HUES6 (cell line): ENCODE measurements at regions not wholly inside any gene's neighbourhood (a gene's known extent, or its start where the extent isn't known, plus 50 kb on each side); places are given as distances from the start of the nearest gene placed in this dataset.

Experiments
- H3K27ac ChIP-seq: 2 replicates; pipeline ENCODE4 v1.7.0; 2013; ENCODE audit warnings: low read depth, mild to moderate bottlenecking, low read length, inconsistent platforms
- H3K27me3 ChIP-seq: 2 replicates; pipeline ENCODE4 v1.6.1; 2013; ENCODE audit warnings: low read length; ENCODE audit not compliant: control insufficient read depth, insufficient read depth
- H3K36me3 ChIP-seq: 2 replicates; pipeline ENCODE4 v1.6.1; 2013; ENCODE audit warnings: low read length; ENCODE audit not compliant: control insufficient read depth, insufficient read depth
- H3K4me1 ChIP-seq: 2 replicates; pipeline ENCODE4 v1.6.1; 2013; ENCODE audit warnings: low read length; ENCODE audit not compliant: control insufficient read depth, insufficient read depth
- H3K4me3 ChIP-seq: 2 replicates; pipeline ENCODE4 v1.5.1; 2013; ENCODE audit warnings: low read depth, low read length
- H3K9ac ChIP-seq: one replicate; pipeline ENCODE4 v1.6.1; 2013; ENCODE audit warnings: mild to moderate bottlenecking, low read length
- H3K9me3 ChIP-seq: 2 replicates; pipeline ENCODE4 v1.6.1; 2013; ENCODE audit warnings: low read depth, low read length; ENCODE audit not compliant: control insufficient read depth, insufficient read depth

GRCh38 chr13:24083722-24084421, 76.6 kb upstream of the SPATA13 start:
- H3K27me3 ChIP-seq, result no peaks in the 10 kb centered on the region
- no peaks in the 10 kb centered on the region for H3K36me3 ChIP-seq
- H3K9ac ChIP-seq, result no peak overlapping the region
- H3K4me1 ChIP-seq, result peaks cover 24% of the 10 kb centered on the region
- H3K9me3 ChIP-seq, result no peaks in the 10 kb centered on the region
- no peak overlapping the region for H3K27ac ChIP-seq
- no peak overlapping the region for H3K4me3 ChIP-seq

GRCh38 chr13:24085662-24086061, 74.9 kb upstream of the SPATA13 start:
- H3K9me3 ChIP-seq, result no peaks in the 10 kb centered on the region
- H3K27ac ChIP-seq, result no peak overlapping the region
- H3K4me3 ChIP-seq, result no peak overlapping the region
- H3K36me3 ChIP-seq, result no peaks in the 10 kb centered on the region
- no peak overlapping the region for H3K9ac ChIP-seq
- peaks cover 24% of the 10 kb centered on the region for H3K4me1 ChIP-seq
- no peaks in the 10 kb centered on the region for H3K27me3 ChIP-seq

GRCh38 chr13:24086642-24087041, 73.9 kb upstream of the SPATA13 start:
- no peak overlapping the region for H3K9ac ChIP-seq
- H3K9me3 ChIP-seq, result no peaks in the 10 kb centered on the region
- no peak overlapping the region for H3K27ac ChIP-seq
- no peaks in the 10 kb centered on the region for H3K36me3 ChIP-seq
- H3K27me3 ChIP-seq, result no peaks in the 10 kb centered on the region
- peaks cover 24% of the 10 kb centered on the region for H3K4me1 ChIP-seq
- H3K4me3 ChIP-seq, result no peak overlapping the region

- Histone ChIP-seq H3K4me3 (no peak overlapping the region), H3K36me3 (no peaks in the 10 kb centered on the region), H3K27me3 (no peaks in the 10 kb centered on the region), H3K9ac (no peak overlapping the region), H3K4me1 (peaks cover 24% of the 10 kb centered on the region), H3K27ac (no peak overlapping the region), H3K9me3 (no peaks in the 10 kb centered on the region)
Observed at GRCh38 chr13:24087605-24088225, 72.8 kb upstream of the SPATA13 start.

GRCh38 chr13:24090049-24090448, 70.5 kb upstream of the SPATA13 start:
- Histone ChIP-seq H3K4me1 (peaks cover 11% of the 10 kb centered on the region; the same call in 1 of the 2 replicates), H3K4me3 (no peak overlapping the region), H3K27me3 (no peaks in the 10 kb centered on the region), H3K9me3 (no peaks in the 10 kb centered on the region), H3K27ac (no peak overlapping the region), H3K9ac (no peak overlapping the region), H3K36me3 (no peaks in the 10 kb centered on the region)

- H3K9me3 ChIP-seq, result no peaks in the 10 kb centered on the region
- no peak overlapping the region for H3K27ac ChIP-seq
- H3K9ac ChIP-seq, result no peak overlapping the region
- H3K36me3 ChIP-seq, result no peaks in the 10 kb centered on the region
- peaks cover 7% of the 10 kb centered on the region; the same call in 1 of the 2 replicates for H3K4me1 ChIP-seq
- no peaks in the 10 kb centered on the region for H3K27me3 ChIP-seq
- H3K4me3 ChIP-seq, result no peak overlapping the region
Observed at GRCh38 chr13:24091080-24091479, 69.4 kb upstream of the SPATA13 start.

- peaks cover under 1% of the 10 kb centered on the region; the same call in 1 of the 2 replicates for H3K9me3 ChIP-seq
Observed at GRCh38 chr13:24092108-24092507, 68.4 kb upstream of the SPATA13 start.

GRCh38 chr13:24093047-24093446, 67.5 kb upstream of the SPATA13 start:
- no peak overlapping the region for H3K27ac ChIP-seq
- H3K4me1 ChIP-seq, result no peaks in the 10 kb centered on the region; the same call in 1 of the 2 replicates
- peaks cover 8% of the 10 kb centered on the region; the same call in 1 of the 2 replicates for H3K9me3 ChIP-seq
- H3K36me3 ChIP-seq, result no peaks in the 10 kb centered on the region
- H3K27me3 ChIP-seq, result no peaks in the 10 kb centered on the region
- no peak overlapping the region for H3K4me3 ChIP-seq
- H3K9ac ChIP-seq, result no peak overlapping the region

More at GRCh38 chr13:24092108-24092507, 68.4 kb upstream of the SPATA13 start:
- H3K27me3 ChIP-seq, result no peaks in the 10 kb centered on the region
- no peak overlapping the region for H3K4me3 ChIP-seq
- no peaks in the 10 kb centered on the region; the same call in 1 of the 2 replicates for H3K4me1 ChIP-seq
- no peak overlapping the region for H3K27ac ChIP-seq
- no peaks in the 10 kb centered on the region for H3K36me3 ChIP-seq
- H3K9ac ChIP-seq, result no peak overlapping the region

- Histone ChIP-seq H3K9me3 (peaks cover 8% of the 10 kb centered on the region; the same call in 1 of the 2 replicates), H3K9ac (no peak overlapping the region), H3K4me1 (no peaks in the 10 kb centered on the region; the same call in 1 of the 2 replicates), H3K27ac (no peak overlapping the region), H3K27me3 (no peaks in the 10 kb centered on the region), H3K36me3 (no peaks in the 10 kb centered on the region), H3K4me3 (no peak overlapping the region)
Observed at GRCh38 chr13:24096659-24097058, 63.9 kb upstream of the SPATA13 start.

- no peaks in the 10 kb centered on the region; the same call in 1 of the 2 replicates for H3K4me1 ChIP-seq
- peaks cover 8% of the 10 kb centered on the region; the same call in 1 of the 2 replicates for H3K9me3 ChIP-seq
- no peaks in the 10 kb centered on the region for H3K27me3 ChIP-seq
- no peak overlapping the region for H3K4me3 ChIP-seq
- no peaks in the 10 kb centered on the region for H3K36me3 ChIP-seq
- no peak overlapping the region for H3K27ac ChIP-seq
- H3K9ac ChIP-seq, result no peak overlapping the region
Observed at GRCh38 chr13:24097064-24097463, 63.5 kb upstream of the SPATA13 start.

- no peak overlapping the region for H3K4me3 ChIP-seq
- H3K9me3 ChIP-seq, result peaks cover 8% of the 10 kb centered on the region; the same call in 1 of the 2 replicates
- H3K36me3 ChIP-seq, result no peaks in the 10 kb centered on the region
- H3K9ac ChIP-seq, result no peak overlapping the region
- no peaks in the 10 kb centered on the region; the same call in 1 of the 2 replicates for H3K4me1 ChIP-seq
- no peak overlapping the region for H3K27ac ChIP-seq
- no peaks in the 10 kb centered on the region for H3K27me3 ChIP-seq
Observed at GRCh38 chr13:24097667-24098066, 62.9 kb upstream of the SPATA13 start.
